GM19035 (cell line): ENCODE measurements at regions not wholly inside any gene's neighbourhood (a gene's known extent, or its start where the extent isn't known, plus 50 kb on each side); places are given as distances from the start of the nearest gene placed in this dataset.

ENCODE experiments used
- ATAC-seq: cut with Tn5 transposase; IDR thresholded peaks from one replicate; pipeline ENCODE4 v1.9.1; 2021; ENCODE audit not compliant: unreplicated experiment

DNA sequence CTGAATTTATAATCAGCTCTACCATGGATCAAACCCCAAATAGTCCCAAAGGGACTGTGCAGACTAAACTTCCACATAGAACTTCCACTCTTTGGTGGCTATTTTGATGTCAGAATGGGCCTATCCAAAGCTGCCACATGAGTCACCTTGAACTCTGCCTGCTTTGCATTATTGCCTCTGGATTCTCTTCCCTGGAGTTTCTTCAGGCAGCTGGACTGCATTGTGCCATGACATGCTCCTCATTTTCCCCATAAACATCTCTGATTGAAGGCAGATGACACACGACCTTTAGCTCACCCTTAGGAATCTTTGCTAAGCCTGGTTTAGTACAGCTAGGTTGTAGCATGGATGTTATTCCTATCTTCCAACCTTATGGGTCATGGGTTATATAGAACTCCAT lies 251.7 kb downstream of the FZD1 start:
- ATAC-seq, result no peak

GRCh38 chr7:91517201-91517785 lies 253.1 kb downstream of the FZD1 start:
- ATAC-seq, result no peak

- no peak for ATAC-seq
Measured at GRCh38 chr7:91518058-91518457, 253.8 kb downstream of the FZD1 start.

- ATAC-seq, result no peak
Measured at GRCh38 chr7:91519241-91520158, 255.3 kb downstream of the FZD1 start.

GRCh38 chr7:91520645-91521044 lies 256.4 kb downstream of the FZD1 start:
- no peak for ATAC-seq

- no peak for ATAC-seq
Measured at GRCh38 chr7:91526404-91526803, 262.2 kb downstream of the FZD1 start.

- ATAC-seq, result no peak
Measured at GRCh38 chr7:91527460-91527859, 263.2 kb downstream of the FZD1 start.

DNA sequence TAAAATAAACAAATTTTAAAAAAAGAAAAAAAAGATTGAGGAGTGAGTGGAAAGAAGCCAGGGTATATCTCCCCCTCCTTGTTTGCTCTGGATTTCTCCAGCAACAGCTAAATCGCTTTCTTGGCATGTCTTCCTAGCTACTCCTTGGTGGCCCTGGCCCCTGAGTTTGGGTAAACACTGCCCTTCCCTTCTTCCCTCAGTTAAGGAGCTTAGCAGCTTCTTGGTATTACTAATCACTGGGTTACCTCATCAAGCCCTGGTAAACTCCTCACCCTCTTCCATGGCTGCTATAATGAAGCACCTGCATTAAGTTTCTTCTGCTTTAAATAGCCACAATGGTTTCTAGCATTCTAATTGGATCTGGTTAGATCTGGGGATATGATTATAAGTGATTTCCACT lies 269.8 kb downstream of the FZD1 start:
- no peak for ATAC-seq

DNA sequence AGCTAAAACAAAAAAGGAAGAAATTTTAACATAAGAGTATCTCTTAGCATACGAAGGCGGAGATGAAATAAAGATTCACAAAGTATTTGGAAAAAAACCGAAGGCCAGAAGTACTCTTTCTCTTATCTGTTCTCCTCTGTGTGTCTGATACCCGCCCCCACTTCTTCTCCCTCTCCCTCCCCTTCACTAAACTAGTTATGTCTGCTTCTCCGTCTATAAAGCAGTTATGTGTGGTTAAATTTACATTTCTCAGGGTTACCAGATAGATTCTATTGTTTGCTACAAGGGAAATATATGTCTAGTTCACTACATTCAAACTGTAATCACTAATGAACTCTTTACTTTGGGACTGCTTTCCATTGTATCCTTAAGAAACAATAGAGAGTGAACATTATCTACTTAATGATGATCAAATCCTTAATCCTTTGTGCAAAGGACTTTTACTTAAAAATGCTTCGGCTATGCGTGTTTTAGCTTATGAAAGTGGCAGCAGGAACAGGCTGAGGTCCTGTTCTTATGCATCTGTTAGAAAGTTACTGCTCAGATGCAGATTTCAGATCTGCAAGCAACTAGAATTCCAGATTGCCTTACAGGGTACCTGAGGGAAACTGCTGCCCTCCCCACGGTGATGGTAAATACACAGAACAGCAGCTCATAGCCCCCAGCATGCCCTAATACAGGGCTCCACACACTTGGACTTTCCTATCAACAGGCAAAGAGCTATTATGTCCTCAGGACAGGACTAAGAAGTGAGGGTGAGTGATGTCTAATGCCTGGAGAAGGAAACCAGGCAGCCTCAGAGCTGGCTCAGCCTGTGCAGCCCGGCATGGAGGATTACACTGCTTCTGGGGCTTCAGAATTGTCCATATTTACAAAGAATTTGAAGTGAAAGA lies 273.3 kb downstream of the FZD1 start:
- ATAC-seq, result no peak

DNA sequence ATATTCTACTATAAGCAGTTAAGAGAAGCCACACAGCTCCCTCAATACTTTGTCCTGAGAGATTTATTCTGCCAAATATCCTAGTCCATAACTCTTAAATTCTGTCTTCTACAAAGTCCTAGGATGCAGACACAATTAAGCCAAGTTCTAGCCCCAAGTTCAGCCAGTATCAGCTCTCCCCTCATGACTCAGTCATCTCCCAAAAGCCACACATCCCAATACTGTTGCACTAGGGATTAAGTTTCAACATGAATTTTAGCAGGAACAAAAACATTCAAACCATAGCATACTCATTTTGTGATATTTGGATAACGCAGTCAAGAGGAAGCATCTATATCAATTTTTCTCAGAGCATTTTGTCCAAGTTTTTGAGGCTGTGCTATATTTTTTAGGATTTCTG lies 277.4 kb downstream of the FZD1 start:
- no peak for ATAC-seq

- ATAC-seq, result no peak
Measured at GRCh38 chr7:91543646-91544045, 279.4 kb downstream of the FZD1 start.

DNA sequence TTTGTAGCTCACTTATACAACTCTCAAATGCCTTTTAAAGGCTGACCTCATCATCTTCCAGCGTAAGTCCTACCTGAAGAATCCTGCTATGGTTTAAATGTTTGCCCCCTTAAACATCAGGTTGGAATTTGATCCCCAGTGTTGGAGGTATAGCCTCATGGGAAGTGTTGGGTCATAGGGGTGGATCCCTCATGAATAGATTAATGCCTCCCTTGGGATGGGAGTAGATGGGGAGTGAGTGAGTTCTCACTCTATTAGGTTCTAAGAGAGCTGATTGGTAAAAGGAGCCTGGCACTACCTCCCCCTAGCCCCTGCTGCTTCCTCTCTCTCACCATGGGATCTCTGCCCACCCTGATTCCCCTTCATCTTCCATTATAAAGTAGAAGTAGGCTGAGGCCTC lies 285.6 kb downstream of the FZD1 start:
- ATAC-seq, result no peak

GRCh38 chr7:91550931-91551330 lies 286.7 kb downstream of the FZD1 start:
- no peak for ATAC-seq

DNA sequence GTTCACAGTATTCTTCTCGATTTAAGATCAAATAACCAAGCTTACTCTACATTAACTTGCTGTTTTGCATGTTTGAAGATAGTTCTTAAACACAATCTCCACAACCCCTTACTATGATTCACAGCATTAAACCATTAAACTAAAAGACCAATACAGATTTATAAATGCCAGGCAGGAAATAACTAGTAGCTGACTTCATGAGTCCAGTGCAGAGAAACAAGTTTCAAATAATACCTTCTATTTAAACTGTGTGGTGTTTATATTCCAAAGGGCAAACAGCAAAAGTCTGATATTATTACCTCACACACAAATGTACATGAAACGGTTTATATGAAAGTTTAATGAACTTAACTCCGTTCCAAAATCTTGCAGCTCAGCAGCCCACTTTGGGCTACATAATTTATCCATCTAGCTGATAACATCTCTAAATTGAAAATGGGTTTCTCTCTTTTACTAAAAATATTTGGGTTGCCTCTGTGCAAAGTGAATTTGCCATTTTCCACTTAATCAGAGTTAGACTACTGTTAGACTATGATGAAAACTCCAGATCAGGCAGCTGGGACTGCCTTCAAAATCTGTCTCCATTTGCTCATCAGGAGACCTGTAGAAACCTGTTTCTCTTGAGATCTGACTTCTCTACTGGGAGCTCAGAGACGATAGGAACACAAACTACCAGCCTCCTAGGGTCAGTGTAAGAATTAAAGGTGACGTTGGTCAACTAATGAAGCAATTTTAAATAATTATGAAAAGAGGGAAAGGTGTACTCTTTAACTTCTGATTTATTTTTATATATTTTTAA lies 287.3 kb downstream of the FZD1 start:
- ATAC-seq, result no peak

GRCh38 chr7:91553410-91553895 lies 289.2 kb downstream of the FZD1 start:
- ATAC-seq, result no peak

GRCh38 chr7:91554883-91555282 lies 290.6 kb downstream of the FZD1 start:
- no peak for ATAC-seq

DNA sequence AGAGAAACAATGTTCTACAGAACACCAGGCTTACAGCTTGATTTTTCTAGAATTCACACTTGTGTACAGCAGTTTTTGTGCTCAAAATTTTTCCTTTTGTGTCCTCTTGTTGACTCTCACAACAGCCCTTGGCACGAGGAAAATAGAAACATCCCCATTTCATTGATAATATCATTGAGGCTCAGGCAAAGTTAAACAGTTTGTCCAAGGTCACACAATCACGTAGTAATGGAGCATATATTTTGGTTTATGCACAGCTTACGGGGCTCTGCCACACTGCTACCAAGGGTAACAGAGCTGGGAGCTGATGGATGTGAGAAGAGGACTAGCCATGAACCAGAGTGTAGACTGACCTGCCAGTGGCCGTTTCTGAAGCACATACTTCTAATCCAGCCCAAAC lies 292.0 kb downstream of the FZD1 start:
- no peak for ATAC-seq

DNA sequence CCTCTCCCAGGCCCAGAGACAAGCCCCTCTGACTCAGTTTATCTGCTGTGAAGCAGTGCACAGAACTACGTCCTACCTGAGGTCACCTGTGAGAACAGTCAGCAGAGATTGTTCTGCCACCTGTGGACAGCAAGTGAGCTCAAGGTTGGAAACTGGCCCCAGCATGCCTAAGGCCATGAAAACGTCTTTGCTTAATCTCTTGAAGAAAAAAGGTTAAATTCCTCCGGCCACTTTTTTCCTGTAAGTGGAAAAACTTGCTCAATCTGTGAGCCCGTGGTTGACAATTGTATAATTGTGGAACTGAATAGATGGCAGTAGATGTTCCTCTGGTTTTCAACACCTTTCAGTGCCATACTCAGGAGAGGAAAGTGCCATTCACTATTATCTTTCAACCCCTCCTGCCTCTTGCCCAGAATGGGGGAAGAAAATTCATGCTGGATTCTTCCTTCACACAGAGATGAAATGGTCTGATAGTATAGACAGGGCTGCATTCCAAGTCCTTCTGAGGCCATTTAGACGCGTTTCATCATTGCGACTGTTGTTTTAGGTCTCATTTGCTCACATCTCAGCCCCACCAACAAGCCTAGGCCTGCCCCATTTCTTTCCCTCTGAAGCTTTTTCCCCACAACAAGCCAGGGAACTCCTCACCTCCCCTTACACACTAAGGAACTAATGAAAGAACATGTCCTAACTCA lies 292.9 kb downstream of the FZD1 start:
- ATAC-seq, result no peak

DNA sequence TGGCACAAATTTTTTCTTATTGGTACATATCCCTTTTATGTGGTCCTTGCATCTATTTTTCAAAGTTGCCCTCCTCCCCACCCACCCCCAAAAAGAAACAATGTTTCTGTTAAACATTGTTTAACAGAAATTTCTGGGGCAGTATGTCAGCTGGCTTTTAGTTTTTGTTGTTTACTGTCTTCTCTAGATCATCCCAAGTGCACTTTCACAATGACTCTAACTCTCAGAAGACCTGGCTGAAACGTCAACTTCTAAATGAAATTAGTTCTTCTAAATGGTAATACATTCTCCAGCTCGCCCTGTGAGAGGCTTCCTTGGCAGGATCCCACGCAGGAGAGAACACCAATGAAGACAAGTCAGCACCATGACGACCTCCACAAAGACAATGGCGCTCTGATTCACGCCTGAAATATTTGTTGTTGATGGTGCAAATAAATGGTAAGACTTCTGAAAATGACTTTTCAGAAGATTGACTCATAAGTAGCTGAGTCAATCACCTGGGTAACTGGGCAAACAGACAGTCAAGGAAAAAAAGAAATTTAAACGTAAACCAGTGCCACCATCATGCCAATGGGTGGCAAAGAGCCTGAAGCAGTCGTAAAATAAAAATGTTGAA lies 293.7 kb downstream of the FZD1 start:
- ATAC-seq, result peak; percentile 87

DNA sequence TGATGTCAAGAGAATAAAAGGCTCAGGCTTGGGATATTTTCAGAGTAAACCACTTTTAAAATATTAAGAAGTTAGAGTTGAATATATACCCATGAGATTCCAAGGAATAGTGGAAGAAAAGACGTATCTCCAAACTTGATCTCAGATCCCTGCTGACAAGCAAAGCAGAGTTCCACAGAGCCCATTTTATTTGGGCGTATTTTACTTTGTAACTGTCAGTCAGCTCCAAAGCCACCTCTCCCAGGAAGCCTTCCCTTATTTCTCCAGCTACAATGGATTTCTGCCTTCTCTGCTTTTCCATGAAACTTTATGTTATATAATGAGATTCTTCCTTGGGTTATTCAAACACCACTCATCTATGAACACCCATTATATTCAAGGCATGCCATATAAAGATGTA lies 295.7 kb downstream of the FZD1 start:
- no peak for ATAC-seq
